Omental fat pad (tissue), 3 donors: ENCODE measurements at regions not wholly inside any gene's neighbourhood (a gene's known extent, or its start where the extent isn't known, plus 50 kb on each side); places are given as distances from the start of the nearest gene placed in this dataset.

ENCODE experiments used
- ATAC-seq: fragments of 150-250 bp; one replicate; pipeline ENCODE4 v1.9.1; 2016; ENCODE audit warnings: mild to moderate bottlenecking, moderate library complexity; ENCODE audit not compliant: low FRiP score
- DNase-seq: peaks from one replicate; pipeline ENCODE4 v3.0.0-alpha.2; 2019; ENCODE audit warnings: low spot score
- TF ChIP-seq, protein P1 (sequence below), 3 donors: fragments of 450-650 bp; IDR thresholded peaks; one replicate each; pipeline ENCODE4 v1.5.1; 2016 to 2017; ENCODE audit warnings: antibody characterized with exemption in 3 of 3, mild to moderate bottlenecking in 3 of 3, moderate library complexity in 2 of 3

DNA sequence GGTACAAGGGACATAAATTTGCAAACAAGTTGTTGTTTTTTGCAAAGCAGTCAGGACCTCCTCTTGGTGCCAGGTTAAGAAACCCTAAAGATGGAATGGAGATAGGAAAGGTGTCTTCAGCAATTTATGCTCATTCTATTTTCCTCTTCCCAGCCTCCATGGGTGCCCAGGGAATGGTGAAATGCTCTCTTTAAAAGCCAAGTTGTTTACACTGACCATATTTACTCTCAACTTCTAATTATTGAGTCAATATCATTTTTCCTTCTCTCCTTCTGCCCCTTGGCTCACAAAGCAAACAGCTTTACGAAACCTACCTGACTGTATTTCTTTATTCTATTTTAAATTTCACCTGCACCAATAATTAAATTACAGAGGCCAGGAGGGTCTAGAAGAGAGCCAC is 138.5 kb upstream of the IRX3 start:
- TF ChIP-seq, protein P1, sequence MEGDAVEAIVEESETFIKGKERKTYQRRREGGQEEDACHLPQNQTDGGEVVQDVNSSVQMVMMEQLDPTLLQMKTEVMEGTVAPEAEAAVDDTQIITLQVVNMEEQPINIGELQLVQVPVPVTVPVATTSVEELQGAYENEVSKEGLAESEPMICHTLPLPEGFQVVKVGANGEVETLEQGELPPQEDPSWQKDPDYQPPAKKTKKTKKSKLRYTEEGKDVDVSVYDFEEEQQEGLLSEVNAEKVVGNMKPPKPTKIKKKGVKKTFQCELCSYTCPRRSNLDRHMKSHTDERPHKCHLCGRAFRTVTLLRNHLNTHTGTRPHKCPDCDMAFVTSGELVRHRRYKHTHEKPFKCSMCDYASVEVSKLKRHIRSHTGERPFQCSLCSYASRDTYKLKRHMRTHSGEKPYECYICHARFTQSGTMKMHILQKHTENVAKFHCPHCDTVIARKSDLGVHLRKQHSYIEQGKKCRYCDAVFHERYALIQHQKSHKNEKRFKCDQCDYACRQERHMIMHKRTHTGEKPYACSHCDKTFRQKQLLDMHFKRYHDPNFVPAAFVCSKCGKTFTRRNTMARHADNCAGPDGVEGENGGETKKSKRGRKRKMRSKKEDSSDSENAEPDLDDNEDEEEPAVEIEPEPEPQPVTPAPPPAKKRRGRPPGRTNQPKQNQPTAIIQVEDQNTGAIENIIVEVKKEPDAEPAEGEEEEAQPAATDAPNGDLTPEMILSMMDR (IDR thresholded peaks at IDR 0.05): no peak
- DNase-seq (no peak), ATAC-seq (no peak)

DNA sequence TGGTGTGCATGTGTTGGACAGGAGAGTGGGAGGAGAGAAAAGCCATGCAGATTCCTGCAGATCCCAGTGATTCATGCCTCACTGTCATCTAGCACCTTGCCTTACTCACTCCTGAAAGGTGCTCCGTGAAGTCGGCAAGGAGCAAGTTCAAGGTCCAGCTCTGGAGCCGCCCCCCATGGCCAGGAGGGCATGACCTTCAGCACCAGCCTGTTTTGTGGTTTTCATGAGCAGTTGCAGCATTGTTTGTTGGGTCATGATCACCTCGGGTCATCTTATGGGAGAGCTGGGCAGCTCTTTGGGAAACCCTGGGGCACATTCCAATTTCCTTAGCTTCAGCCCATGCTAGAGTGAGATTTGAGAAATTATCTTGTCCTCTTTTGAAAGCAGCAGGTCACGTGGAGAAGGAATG is 137.5 kb upstream of the IRX3 start:
- TF ChIP-seq, protein P1 (IDR thresholded peaks at IDR 0.05): no peak
- DNase-seq (no peak), ATAC-seq (no peak)

DNA sequence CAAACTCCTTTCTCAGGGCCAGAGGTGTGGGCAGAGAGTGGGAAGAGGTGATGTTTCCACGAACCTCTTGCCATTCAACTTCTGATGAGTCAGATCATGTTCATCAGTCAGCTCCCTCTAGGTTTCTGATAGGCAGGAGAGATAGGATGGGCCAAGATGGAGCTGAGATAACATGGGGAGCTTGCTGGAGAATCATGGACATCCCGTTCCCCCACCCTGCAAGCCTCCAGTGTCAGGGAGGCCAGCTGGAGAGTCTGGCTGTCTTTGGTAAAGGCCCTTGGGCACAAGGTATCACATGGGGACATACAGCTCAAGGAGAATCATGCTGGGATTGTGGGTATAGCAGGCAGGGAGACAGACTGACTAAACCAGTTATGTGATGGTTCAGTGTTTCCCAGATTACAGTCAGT is 136.0 kb upstream of the IRX3 start:
- ATAC-seq (no peak), DNase-seq (no peak)
- TF ChIP-seq, protein P1 (IDR thresholded peaks at IDR 0.05): no peak

DNA sequence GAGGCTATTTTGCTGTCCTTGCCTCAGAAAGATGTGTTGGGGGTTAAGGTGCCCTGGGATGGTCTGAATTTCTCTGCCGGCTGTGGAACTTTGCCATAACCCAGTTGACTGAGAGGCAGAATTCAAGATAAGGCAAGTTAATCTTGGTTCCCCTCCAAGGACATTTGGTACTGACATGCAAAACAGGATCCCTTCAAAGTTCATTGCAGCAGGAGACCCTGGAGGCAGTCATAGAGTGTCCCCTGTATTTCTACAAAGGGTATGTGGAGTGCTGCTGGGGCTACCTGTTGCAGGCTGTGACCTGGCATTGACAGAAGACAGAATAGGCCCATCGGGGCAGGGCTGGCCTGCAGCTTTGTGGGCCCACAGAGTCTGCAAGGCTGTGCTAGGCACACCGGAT is 135.6 kb upstream of the IRX3 start:
- DNase-seq: no peak
- no peak for ATAC-seq
- TF ChIP-seq, protein P1 (IDR thresholded peaks at IDR 0.05): no peak

DNA sequence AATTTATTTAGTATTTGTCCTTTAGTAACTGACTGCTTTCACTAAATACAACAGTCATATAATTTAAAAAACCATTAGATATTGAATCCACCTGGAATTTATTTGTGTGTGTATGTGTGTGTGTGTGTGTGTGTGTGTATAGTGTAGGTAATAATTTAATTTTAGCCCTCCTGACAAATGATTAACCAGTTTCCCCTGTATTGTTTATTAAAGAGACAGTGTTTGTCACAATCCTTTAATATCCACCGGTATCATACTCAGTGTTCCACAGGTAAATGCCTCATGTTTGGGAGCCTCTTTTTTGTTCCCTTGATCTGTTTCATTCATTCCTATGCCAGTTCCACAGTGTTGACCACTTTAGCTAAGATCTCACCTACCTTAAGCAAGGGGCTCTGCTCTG is 134.6 kb upstream of the IRX3 start:
- DNase-seq: no peak
- TF ChIP-seq, protein P1 (IDR thresholded peaks at IDR 0.05): no peak
- no peak for ATAC-seq

DNA sequence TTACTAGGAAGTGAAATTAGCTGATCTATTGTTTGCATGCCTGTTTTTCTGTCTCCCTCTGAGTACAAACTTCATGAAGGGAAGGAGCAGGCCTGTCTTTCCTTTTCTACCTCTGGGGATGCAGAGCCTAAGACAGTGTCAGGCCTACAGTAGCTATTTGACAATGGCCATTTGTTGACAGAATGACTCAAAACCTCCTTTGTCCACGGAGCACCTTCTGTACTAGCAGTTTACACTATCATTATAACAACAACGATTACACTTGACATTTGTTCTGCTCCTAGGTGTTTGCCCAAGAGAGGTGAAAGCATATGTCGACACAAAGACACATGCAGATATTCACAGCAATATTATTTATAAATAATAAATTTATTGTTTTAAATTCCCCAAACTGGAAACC is 132.3 kb upstream of the IRX3 start:
- TF ChIP-seq, protein P1 (IDR thresholded peaks at IDR 0.05): no peak
- DNase-seq: no peak
- no peak for ATAC-seq

DNA sequence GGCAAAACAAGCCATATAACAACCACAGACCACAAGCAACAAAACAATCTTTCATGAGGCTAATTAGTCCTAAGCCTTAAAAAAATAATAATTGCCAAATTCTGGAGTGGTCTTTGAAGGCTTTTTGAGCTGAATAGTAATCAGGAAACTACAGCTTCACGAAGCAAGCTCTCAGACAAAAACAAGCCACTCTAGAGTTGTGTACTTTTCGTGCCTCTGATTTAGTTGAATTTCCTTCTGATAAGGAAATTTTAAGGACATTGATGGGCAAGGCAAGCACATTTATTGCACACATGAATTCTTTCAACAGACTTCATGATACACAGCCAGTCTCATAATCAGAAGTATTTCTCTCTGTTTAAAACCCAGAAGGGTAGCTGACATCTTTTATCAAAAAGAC is 130.8 kb upstream of the IRX3 start:
- no peak for DNase-seq
- ATAC-seq: no peak
- TF ChIP-seq, protein P1 (IDR thresholded peaks at IDR 0.05): no peak
